HEK293 (cell line): ENCODE measurements at regions not wholly inside any gene's neighbourhood (a gene's known extent, or its start where the extent isn't known, plus 50 kb on each side); places are given as distances from the start of the nearest gene placed in this dataset.

Experiments used
- CTCF ChIP-seq: fragments of 450-650 bp; formaldehyde crosslinking; IDR thresholded peaks from 2 replicates; pipeline ENCODE4 v1.5.1; 2016; ENCODE audit warnings: missing biosample characterization, missing genetic modification characterization
- GLIS1 ChIP-seq: fragments of 450-650 bp; formaldehyde crosslinking; IDR thresholded peaks from 2 replicates; pipeline ENCODE4 v1.5.1; 2016; ENCODE audit warnings: missing biosample characterization, missing genetic modification characterization
- PRDM10 ChIP-seq: fragments of 450-650 bp; formaldehyde crosslinking; IDR thresholded peaks from 2 replicates; pipeline ENCODE4 v1.5.1; 2016; ENCODE audit warnings: missing biosample characterization, missing genetic modification characterization
- PRDM4 ChIP-seq: fragments of 450-650 bp; formaldehyde crosslinking; IDR thresholded peaks from 2 replicates; pipeline ENCODE4 v1.5.1; 2017; ENCODE audit warnings: missing biosample characterization, missing genetic modification characterization
- SP2 ChIP-seq: fragments of 450-650 bp; formaldehyde crosslinking; IDR thresholded peaks from 2 replicates; pipeline ENCODE4 v1.5.1; 2016; ENCODE audit warnings: missing biosample characterization, missing genetic modification characterization
- SP7 ChIP-seq: fragments of 450-650 bp; formaldehyde crosslinking; IDR thresholded peaks from 2 replicates; pipeline ENCODE4 v1.5.1; 2016; ENCODE audit warnings: missing biosample characterization, missing genetic modification characterization
- ZNF157 ChIP-seq: fragments of 450-650 bp; formaldehyde crosslinking; IDR thresholded peaks from 2 replicates; pipeline ENCODE4 v1.5.1; 2016; ENCODE audit warnings: missing biosample characterization, missing genetic modification characterization
- ZNF473 ChIP-seq: fragments of 450-650 bp; formaldehyde crosslinking; IDR thresholded peaks from 2 replicates; pipeline ENCODE4 v1.5.1; 2017; ENCODE audit warnings: missing biosample characterization, missing genetic modification characterization
- ZSCAN30 ChIP-seq: fragments of 450-650 bp; IDR thresholded peaks from 2 replicates; pipeline ENCODE4 v1.5.1; 2018; ENCODE audit warnings: missing biosample characterization, mild to moderate bottlenecking, missing genetic modification characterization, moderate library complexity

- no peak for TF ChIP-seq ZNF473 (tag by site-specific recombination)
- TF ChIP-seq CTCF: no peak
- TF ChIP-seq PRDM4: no peak
- no peak for TF ChIP-seq ZNF157 (tag by site-specific recombination)
- no peak for TF ChIP-seq SP7 (tag by site-specific recombination)
- TF ChIP-seq SP2 (tag by site-specific recombination): no peak
- no peak for TF ChIP-seq ZSCAN30 (tag by site-specific recombination)
- TF ChIP-seq GLIS1 (tag by site-specific recombination): no peak
- no peak for TF ChIP-seq PRDM10 (tag by site-specific recombination)
Observed at GRCh38 chr4:59175617-59176016, 2024.5 kb upstream of the ADGRL3 start.
